HepG2 (cell line): ENCODE measurements at regions not wholly inside any gene's neighbourhood (a gene's known extent, or its start where the extent isn't known, plus 50 kb on each side); places are given as distances from the start of the nearest gene placed in this dataset.

Experiments
- ARNT ChIP-seq: fragments of 450-650 bp; IDR thresholded peaks from 2 replicates; pipeline ENCODE4 v1.6.1; 2017
- CHD2 ChIP-seq: IDR thresholded peaks from 2 replicates; pipeline ENCODE4 v1.6.1; 2011; ENCODE audit warnings: low read depth, low read length, improper control_type of control experiment
- MXI1 ChIP-seq: IDR thresholded peaks from 3 replicates; pipeline ENCODE4 v1.6.1; 2012; ENCODE audit warnings: low read depth, low read length, inconsistent platforms, borderline replicate concordance
- POLR2AphosphoS2 ChIP-seq: IDR thresholded peaks from 2 replicates; pipeline ENCODE4 v1.6.1; 2011; ENCODE audit warnings: low read depth, low read length, improper control_type of control experiment
- TCF7L2 ChIP-seq: IDR thresholded peaks from 2 replicates; pipeline ENCODE4 v1.6.1; 2011; ENCODE audit warnings: mild to moderate bottlenecking, low read depth, low read length, moderate library complexity
- ZNF256 ChIP-seq: sonication (generic); formaldehyde crosslinking; conservative IDR thresholded peaks from 2 replicates; pipeline ENCODE4 v1.4.0; 2020; ENCODE audit warnings: missing genetic modification reagents
- TF ChIP-seq, protein P1 (sequence below): sonication (generic); formaldehyde crosslinking; IDR thresholded peaks from 2 replicates; pipeline ENCODE4 v1.5.0; 2020; ENCODE audit warnings: mild to moderate bottlenecking, missing genetic modification reagents, moderate library complexity
- TF ChIP-seq, protein P2 (sequence below): sonication (generic); formaldehyde crosslinking; IDR thresholded peaks from 2 replicates; pipeline ENCODE4 v1.4.0; 2020; ENCODE audit warnings: missing genetic modification reagents, borderline replicate concordance

DNA sequence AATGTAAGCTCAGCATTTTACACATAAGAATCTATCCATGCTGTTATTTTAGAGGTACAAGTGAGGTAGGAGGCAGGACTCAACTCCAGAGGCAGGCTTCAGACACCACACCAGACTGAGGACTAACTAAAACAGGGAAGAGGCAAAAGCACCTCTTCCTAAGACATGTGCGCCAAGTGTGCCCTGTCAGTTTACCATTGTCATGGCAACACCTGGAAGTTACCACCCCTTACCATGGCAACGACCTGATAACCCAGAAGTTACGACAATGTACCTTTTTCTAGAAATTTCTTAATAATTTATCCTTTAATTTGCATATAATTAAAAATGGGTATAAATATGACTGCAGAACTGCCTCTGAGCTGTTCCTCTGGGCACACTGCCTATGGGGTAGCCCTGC, 160.1 kb downstream of the FAM124B start:
- TF ChIP-seq MXI1 (no peak), ARNT (no peak), POLR2AphosphoS2 (no peak), ZNF256 (CRISPR knock-in tag) (no peak), TCF7L2 (no peak), CHD2 (no peak)
- TF ChIP-seq, protein P1, sequence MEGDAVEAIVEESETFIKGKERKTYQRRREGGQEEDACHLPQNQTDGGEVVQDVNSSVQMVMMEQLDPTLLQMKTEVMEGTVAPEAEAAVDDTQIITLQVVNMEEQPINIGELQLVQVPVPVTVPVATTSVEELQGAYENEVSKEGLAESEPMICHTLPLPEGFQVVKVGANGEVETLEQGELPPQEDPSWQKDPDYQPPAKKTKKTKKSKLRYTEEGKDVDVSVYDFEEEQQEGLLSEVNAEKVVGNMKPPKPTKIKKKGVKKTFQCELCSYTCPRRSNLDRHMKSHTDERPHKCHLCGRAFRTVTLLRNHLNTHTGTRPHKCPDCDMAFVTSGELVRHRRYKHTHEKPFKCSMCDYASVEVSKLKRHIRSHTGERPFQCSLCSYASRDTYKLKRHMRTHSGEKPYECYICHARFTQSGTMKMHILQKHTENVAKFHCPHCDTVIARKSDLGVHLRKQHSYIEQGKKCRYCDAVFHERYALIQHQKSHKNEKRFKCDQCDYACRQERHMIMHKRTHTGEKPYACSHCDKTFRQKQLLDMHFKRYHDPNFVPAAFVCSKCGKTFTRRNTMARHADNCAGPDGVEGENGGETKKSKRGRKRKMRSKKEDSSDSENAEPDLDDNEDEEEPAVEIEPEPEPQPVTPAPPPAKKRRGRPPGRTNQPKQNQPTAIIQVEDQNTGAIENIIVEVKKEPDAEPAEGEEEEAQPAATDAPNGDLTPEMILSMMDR (CRISPR knock-in tag) = no peak
- TF ChIP-seq, protein P2, sequence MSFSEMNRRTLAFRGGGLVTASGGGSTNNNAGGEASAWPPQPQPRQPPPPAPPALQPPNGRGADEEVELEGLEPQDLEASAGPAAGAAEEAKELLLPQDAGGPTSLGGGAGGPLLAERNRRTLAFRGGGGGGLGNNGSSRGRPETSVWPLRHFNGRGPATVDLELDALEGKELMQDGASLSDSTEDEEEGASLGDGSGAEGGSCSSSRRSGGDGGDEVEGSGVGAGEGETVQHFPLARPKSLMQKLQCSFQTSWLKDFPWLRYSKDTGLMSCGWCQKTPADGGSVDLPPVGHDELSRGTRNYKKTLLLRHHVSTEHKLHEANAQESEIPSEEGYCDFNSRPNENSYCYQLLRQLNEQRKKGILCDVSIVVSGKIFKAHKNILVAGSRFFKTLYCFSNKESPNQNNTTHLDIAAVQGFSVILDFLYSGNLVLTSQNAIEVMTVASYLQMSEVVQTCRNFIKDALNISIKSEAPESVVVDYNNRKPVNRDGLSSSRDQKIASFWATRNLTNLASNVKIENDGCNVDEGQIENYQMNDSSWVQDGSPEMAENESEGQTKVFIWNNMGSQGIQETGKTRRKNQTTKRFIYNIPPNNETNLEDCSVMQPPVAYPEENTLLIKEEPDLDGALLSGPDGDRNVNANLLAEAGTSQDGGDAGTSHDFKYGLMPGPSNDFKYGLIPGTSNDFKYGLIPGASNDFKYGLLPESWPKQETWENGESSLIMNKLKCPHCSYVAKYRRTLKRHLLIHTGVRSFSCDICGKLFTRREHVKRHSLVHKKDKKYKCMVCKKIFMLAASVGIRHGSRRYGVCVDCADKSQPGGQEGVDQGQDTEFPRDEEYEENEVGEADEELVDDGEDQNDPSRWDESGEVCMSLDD (CRISPR knock-in tag) = no peak
